ENCODE measurements at regions not wholly inside any gene's neighbourhood (a gene's known extent, or its start where the extent isn't known, plus 50 kb on each side); places are given as distances from the start of the nearest gene placed in this dataset.

DNA sequence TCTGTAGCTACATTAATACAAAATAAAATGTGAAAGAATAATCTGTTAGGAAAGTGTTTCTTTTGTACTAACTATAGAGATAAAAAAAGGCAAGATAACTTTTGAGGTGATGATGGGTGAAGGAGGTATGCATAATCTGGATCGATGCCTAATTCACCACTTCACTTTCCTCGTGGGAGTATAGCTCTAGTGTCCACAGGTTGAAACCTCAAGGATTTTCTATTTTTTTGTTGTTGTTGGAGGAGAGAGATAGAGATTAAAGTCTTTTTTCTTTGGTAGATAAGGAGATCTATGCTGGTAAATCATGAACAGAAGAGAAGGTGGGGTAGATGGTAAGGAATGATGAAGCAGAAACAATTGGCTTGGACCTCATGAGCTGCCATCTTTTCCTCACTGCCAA lies 635.3 kb upstream of the ZEB2 start:
- TF ChIP-seq, protein P1, sequence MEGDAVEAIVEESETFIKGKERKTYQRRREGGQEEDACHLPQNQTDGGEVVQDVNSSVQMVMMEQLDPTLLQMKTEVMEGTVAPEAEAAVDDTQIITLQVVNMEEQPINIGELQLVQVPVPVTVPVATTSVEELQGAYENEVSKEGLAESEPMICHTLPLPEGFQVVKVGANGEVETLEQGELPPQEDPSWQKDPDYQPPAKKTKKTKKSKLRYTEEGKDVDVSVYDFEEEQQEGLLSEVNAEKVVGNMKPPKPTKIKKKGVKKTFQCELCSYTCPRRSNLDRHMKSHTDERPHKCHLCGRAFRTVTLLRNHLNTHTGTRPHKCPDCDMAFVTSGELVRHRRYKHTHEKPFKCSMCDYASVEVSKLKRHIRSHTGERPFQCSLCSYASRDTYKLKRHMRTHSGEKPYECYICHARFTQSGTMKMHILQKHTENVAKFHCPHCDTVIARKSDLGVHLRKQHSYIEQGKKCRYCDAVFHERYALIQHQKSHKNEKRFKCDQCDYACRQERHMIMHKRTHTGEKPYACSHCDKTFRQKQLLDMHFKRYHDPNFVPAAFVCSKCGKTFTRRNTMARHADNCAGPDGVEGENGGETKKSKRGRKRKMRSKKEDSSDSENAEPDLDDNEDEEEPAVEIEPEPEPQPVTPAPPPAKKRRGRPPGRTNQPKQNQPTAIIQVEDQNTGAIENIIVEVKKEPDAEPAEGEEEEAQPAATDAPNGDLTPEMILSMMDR (IDR thresholded peaks at IDR 0.05) = no peak
- TF ChIP-seq POLR2A (IDR thresholded peaks at IDR 0.05) = no peak
